Myocyte (in vitro differentiated cells): ENCODE measurements at regions not wholly inside any gene's neighbourhood (a gene's known extent, or its start where the extent isn't known, plus 50 kb on each side); places are given as distances from the start of the nearest gene placed in this dataset.
"Not testable (repeated sequence)": the region's sequence is repeated elsewhere in the genome, so short reads cannot be mapped to it uniquely, and the experiment has no call there.

Experiments used
- DNase-seq: peaks from one replicate; pipeline ENCODE4 v3.0.0-alpha.2; 2012; ENCODE audit warnings: low read depth

GRCh38 chrY:18599606-18600005, 53.1 kb downstream of the HSFY1 start:
- DNase-seq = not testable (repeated sequence)

GRCh38 chrY:18601287-18601686, 54.8 kb downstream of the HSFY1 start:
- DNase-seq = not testable (repeated sequence)

GRCh38 chrY:18606251-18606650, 59.7 kb downstream of the HSFY1 start:
- DNase-seq = not testable (repeated sequence)

GRCh38 chrY:18608205-18608604, 61.7 kb downstream of the HSFY1 start:
- DNase-seq = not testable (repeated sequence)

GRCh38 chrY:18615809-18616208, 69.3 kb downstream of the HSFY1 start:
- DNase-seq = not testable (repeated sequence)

GRCh38 chrY:18629805-18630516, 83.4 kb downstream of the HSFY1 start:
- DNase-seq = not testable (repeated sequence)

GRCh38 chrY:18630571-18630970, 84.1 kb downstream of the HSFY1 start:
- not testable (repeated sequence) for DNase-seq

GRCh38 chrY:18631610-18632009, 85.1 kb downstream of the HSFY1 start:
- not testable (repeated sequence) for DNase-seq

GRCh38 chrY:18650746-18651145, 104.2 kb downstream of the HSFY1 start:
- no peak for DNase-seq

- no peak for DNase-seq
These were observed 109.0 kb downstream of the HSFY2 start for GRCh38 chrY:18664559-18664958.

- DNase-seq = peak; percentile 44
These were observed 103.7 kb downstream of the HSFY2 start for GRCh38 chrY:18669790-18670189.

- no peak for DNase-seq
These were observed 101.6 kb downstream of the HSFY2 start for GRCh38 chrY:18671970-18672369.

GRCh38 chrY:18686027-18686426, 87.5 kb downstream of the HSFY2 start:
- DNase-seq = not testable (repeated sequence)

- DNase-seq = not testable (repeated sequence)
These were observed 85.2 kb downstream of the HSFY2 start for GRCh38 chrY:18688362-18688761.

- not testable (repeated sequence) for DNase-seq
These were observed 84.1 kb downstream of the HSFY2 start for GRCh38 chrY:18689420-18689819.

- DNase-seq = not testable (repeated sequence)
These were observed 83.5 kb downstream of the HSFY2 start for GRCh38 chrY:18689890-18690593.

- not testable (repeated sequence) for DNase-seq
These were observed 76.7 kb downstream of the HSFY2 start for GRCh38 chrY:18696788-18697187.

- not testable (repeated sequence) for DNase-seq
These were observed 69.3 kb downstream of the HSFY2 start for GRCh38 chrY:18704198-18704597.

- not testable (repeated sequence) for DNase-seq
These were observed 61.8 kb downstream of the HSFY2 start for GRCh38 chrY:18711785-18712184.

GRCh38 chrY:18713760-18714159, 59.8 kb downstream of the HSFY2 start:
- DNase-seq = not testable (repeated sequence)

GRCh38 chrY:18718714-18719113, 54.8 kb downstream of the HSFY2 start:
- not testable (repeated sequence) for DNase-seq

- DNase-seq = not testable (repeated sequence)
These were observed 53.1 kb downstream of the HSFY2 start for GRCh38 chrY:18720395-18720794.
